ENCODE measurements at regions not wholly inside any gene's neighbourhood (a gene's known extent, or its start where the extent isn't known, plus 50 kb on each side); places are given as distances from the start of the nearest gene placed in this dataset.

- TF ChIP-seq POLR2A (IDR thresholded peaks at IDR 0.05): no peak
- TF ChIP-seq, protein P1, sequence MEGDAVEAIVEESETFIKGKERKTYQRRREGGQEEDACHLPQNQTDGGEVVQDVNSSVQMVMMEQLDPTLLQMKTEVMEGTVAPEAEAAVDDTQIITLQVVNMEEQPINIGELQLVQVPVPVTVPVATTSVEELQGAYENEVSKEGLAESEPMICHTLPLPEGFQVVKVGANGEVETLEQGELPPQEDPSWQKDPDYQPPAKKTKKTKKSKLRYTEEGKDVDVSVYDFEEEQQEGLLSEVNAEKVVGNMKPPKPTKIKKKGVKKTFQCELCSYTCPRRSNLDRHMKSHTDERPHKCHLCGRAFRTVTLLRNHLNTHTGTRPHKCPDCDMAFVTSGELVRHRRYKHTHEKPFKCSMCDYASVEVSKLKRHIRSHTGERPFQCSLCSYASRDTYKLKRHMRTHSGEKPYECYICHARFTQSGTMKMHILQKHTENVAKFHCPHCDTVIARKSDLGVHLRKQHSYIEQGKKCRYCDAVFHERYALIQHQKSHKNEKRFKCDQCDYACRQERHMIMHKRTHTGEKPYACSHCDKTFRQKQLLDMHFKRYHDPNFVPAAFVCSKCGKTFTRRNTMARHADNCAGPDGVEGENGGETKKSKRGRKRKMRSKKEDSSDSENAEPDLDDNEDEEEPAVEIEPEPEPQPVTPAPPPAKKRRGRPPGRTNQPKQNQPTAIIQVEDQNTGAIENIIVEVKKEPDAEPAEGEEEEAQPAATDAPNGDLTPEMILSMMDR (IDR thresholded peaks at IDR 0.05): peak; percentile 85 to 93 (median 91)
- no peak for TF ChIP-seq POLR2AphosphoS5 (IDR thresholded peaks at IDR 0.05)
Observed at GRCh38 chr11:69888483-69889181, 69.4 kb upstream of the FGF3 start.
